H9 (cell line): ENCODE measurements at regions not wholly inside any gene's neighbourhood (a gene's known extent, or its start where the extent isn't known, plus 50 kb on each side); places are given as distances from the start of the nearest gene placed in this dataset.

Experiments
- DNase-seq: peaks from one replicate; pipeline ENCODE4 v3.0.0-alpha.2; 2017
- H2AFZ ChIP-seq: one replicate; pipeline ENCODE4 v1.6.1; 2013; ENCODE audit warnings: mild to moderate bottlenecking, low read length, control low read depth, moderate library complexity
- H2AK5ac ChIP-seq: 2 replicates; pipeline ENCODE4 v1.6.1; 2013; ENCODE audit warnings: low read length, control low read depth, mixed read lengths; ENCODE audit not compliant: insufficient read length
- H2BK120ac ChIP-seq: one replicate; pipeline ENCODE4 v1.6.1; 2013; ENCODE audit warnings: low read depth, mild to moderate bottlenecking, low read length, control low read depth, inconsistent platforms; ENCODE audit not compliant: poor library complexity, severe bottlenecking
- H2BK12ac ChIP-seq: 2 replicates; pipeline ENCODE4 v1.6.1; 2013; ENCODE audit warnings: low read length, control low read depth, mixed read lengths, low read depth; ENCODE audit not compliant: insufficient read length
- H2BK15ac ChIP-seq: 2 replicates; pipeline ENCODE4 v1.6.1; 2013; ENCODE audit warnings: low read depth, low read length, control low read depth
- H2BK20ac ChIP-seq: one replicate; pipeline ENCODE4 v1.6.1; 2013; ENCODE audit warnings: low read depth, mild to moderate bottlenecking, low read length, control low read depth, inconsistent platforms; ENCODE audit not compliant: poor library complexity, severe bottlenecking
- H2BK5ac ChIP-seq: 2 replicates; pipeline ENCODE4 v1.6.1; 2013; ENCODE audit warnings: low read length, control low read depth, mixed read lengths; ENCODE audit not compliant: insufficient read length
- H3K14ac ChIP-seq: 2 replicates; pipeline ENCODE4 v1.6.1; 2013; ENCODE audit warnings: low read length, control low read depth; ENCODE audit not compliant: insufficient read depth
- H3K18ac ChIP-seq: 2 replicates; pipeline ENCODE4 v1.6.1; 2013; ENCODE audit warnings: low read depth, mild to moderate bottlenecking, mixed read lengths, low read length, control low read depth; ENCODE audit not compliant: insufficient read length
- H3K23ac ChIP-seq: 2 replicates; pipeline ENCODE4 v1.6.1; 2013; ENCODE audit warnings: low read length, control low read depth, mixed read lengths, low read depth; ENCODE audit not compliant: insufficient read length
- H3K23me2 ChIP-seq: 2 replicates; pipeline ENCODE4 v1.6.1; 2013; ENCODE audit warnings: low read depth, mild to moderate bottlenecking, mixed read lengths, low read length, control low read depth; ENCODE audit not compliant: insufficient read length, poor library complexity, severe bottlenecking
- H3K27ac ChIP-seq: 2 replicates; pipeline ENCODE4 v1.5.1; 2013; ENCODE audit warnings: low read length, control low read depth, mixed read lengths, low read depth; ENCODE audit not compliant: insufficient read length
- H3K27me3 ChIP-seq: 2 replicates; pipeline ENCODE4 v1.6.1; 2013; ENCODE audit warnings: low read length, control low read depth, inconsistent platforms; ENCODE audit not compliant: insufficient read depth
- H3K4ac ChIP-seq: 2 replicates; pipeline ENCODE4 v1.6.1; 2013; ENCODE audit warnings: low read depth, mild to moderate bottlenecking, control low read depth, inconsistent platforms, low read length, moderate library complexity
- H3K4me1 ChIP-seq: 2 replicates; pipeline ENCODE4 v1.6.1; 2013; ENCODE audit warnings: low read length, control low read depth, inconsistent platforms; ENCODE audit not compliant: insufficient read depth
- H3K4me2 ChIP-seq: 2 replicates; pipeline ENCODE4 v1.6.1; 2013; ENCODE audit warnings: low read length, control low read depth, mixed read lengths; ENCODE audit not compliant: insufficient read length, insufficient read depth
- H3K56ac ChIP-seq: 2 replicates; pipeline ENCODE4 v1.6.1; 2013; ENCODE audit warnings: low read depth, mild to moderate bottlenecking, mixed read lengths, low read length, control low read depth; ENCODE audit not compliant: insufficient read length
- H3K79me1 ChIP-seq: 2 replicates; pipeline ENCODE4 v1.6.1; 2013; ENCODE audit warnings: low read depth, mild to moderate bottlenecking, moderate library complexity, low read length, control low read depth, inconsistent platforms; ENCODE audit not compliant: insufficient read depth, poor library complexity, severe bottlenecking
- H3K79me2 ChIP-seq: 2 replicates; pipeline ENCODE4 v1.6.1; 2013; ENCODE audit warnings: low read length, control low read depth, inconsistent platforms; ENCODE audit not compliant: insufficient read depth
- H3K9ac ChIP-seq: 2 replicates; pipeline ENCODE4 v1.6.1; 2013; ENCODE audit warnings: low read length, control low read depth, mixed read lengths; ENCODE audit not compliant: insufficient read length; ENCODE audit errors: extremely low read depth
- H3K9me3 ChIP-seq: one replicate; pipeline ENCODE4 v1.6.1; 2013; ENCODE audit warnings: low read depth, low read length, inconsistent platforms; ENCODE audit not compliant: control insufficient read depth
- H3T11ph ChIP-seq: one replicate; pipeline ENCODE4 v1.6.1; 2013; ENCODE audit warnings: mild to moderate bottlenecking, low read length, control low read depth, inconsistent platforms
- H4K20me1 ChIP-seq: one replicate; pipeline ENCODE4 v1.6.1; 2013; ENCODE audit not compliant: control insufficient read depth, insufficient read length, insufficient read depth
- H4K5ac ChIP-seq: 2 replicates; pipeline ENCODE4 v1.6.1; 2013; ENCODE audit warnings: low read depth, mild to moderate bottlenecking, mixed read lengths, low read length, control low read depth; ENCODE audit not compliant: insufficient read length
- H4K8ac ChIP-seq: replicated peaks from 2 replicates; pipeline ENCODE4 v1.6.1; 2013; ENCODE audit warnings: low read length, control low read depth, mixed read lengths, low read depth; ENCODE audit not compliant: insufficient read length
- H4K91ac ChIP-seq: 2 replicates; pipeline ENCODE4 v1.6.1; 2013; ENCODE audit warnings: low read depth, mild to moderate bottlenecking, moderate library complexity, mixed read lengths, low read length, control low read depth; ENCODE audit not compliant: insufficient read length
- H3K27ac Mint-ChIP-seq, 3 experiments: 2 replicates in 2 of 3; 3 replicates in 1 of 3; pipeline ENCODE4 v1.8.0; 2020 to 2021; ENCODE audit warnings: mixed read lengths in 3 of 3, mild to moderate bottlenecking in 1 of 3, moderate library complexity in 1 of 3
- H3K27me3 Mint-ChIP-seq: 2 replicates; pipeline ENCODE4 v1.8.0; 2021; ENCODE audit warnings: low read depth, mild to moderate bottlenecking, moderate library complexity, mixed read lengths
- H3K36me3 Mint-ChIP-seq, 3 experiments: 2 replicates in 2 of 3; 3 replicates in 1 of 3; pipeline ENCODE4 v1.8.0; 2020 to 2021; ENCODE audit warnings: low read depth in 3 of 3, mixed read lengths in 3 of 3; ENCODE audit not compliant: insufficient read depth in 1 of 3
- H3K4me1 Mint-ChIP-seq, 2 experiments: 2 replicates each; pipeline ENCODE4 v1.8.0; 2020; ENCODE audit warnings: mixed read lengths in 2 of 2
- H3K4me3 Mint-ChIP-seq, 2 experiments: 2 replicates in 1 of 2; 3 replicates in 1 of 2; pipeline ENCODE4 v1.8.0; 2020 to 2021; ENCODE audit warnings: mild to moderate bottlenecking in 2 of 2, mixed read lengths in 2 of 2, moderate library complexity in 1 of 2
- H3K9me3 Mint-ChIP-seq, 2 experiments: 2 replicates in 1 of 2; 3 replicates in 1 of 2; pipeline ENCODE4 v1.8.0; 2020; ENCODE audit warnings: mild to moderate bottlenecking in 2 of 2, mixed read lengths in 2 of 2, moderate library complexity in 1 of 2
- CTCF ChIP-seq: fragments of 200-600 bp; sonication (generic); conservative IDR thresholded peaks from 3 replicates; pipeline ENCODE4 v1.8.0; 2021; ENCODE audit warnings: antibody characterized with exemption, mild to moderate bottlenecking
- WGBS: extraction: QIAGEN DNeasy Blood & Tissue Kit; methylation state at CpG from one replicate; pipeline ENCODE4 v1.1.7; 2013; ENCODE audit warnings: missing lambda C conversion rate, low lambda C conversion rate, mixed read lengths; ENCODE audit not compliant: insufficient read length; ENCODE audit errors: extremely low coverage; 5-methylcytosine and 5-hydroxymethylcytosine counted together

GRCh38 chr9:107154766-107155165, 128.3 kb upstream of the RAD23B start:
- no peak overlapping the region for H3K27ac ChIP-seq
- H4K20me1 ChIP-seq, result no peaks in the 10 kb centered on the region
- TF ChIP-seq CTCF, result no peak
- H2AK5ac ChIP-seq, result no peak overlapping the region
- no peak overlapping the region for H2BK15ac ChIP-seq
- WGBS, result no CpG with 5 or more reads among the region's 3 CpGs
- Mint-ChIP-seq H3K4me1 (peaks cover 10% of the 10 kb centered on the region in 2 experiments), H3K36me3 (peaks cover 0 to 4% (median 0%) of the 10 kb centered on the region in 3 experiments; a peak in 2 of 7 replicates), H3K27ac (no peak overlapping the region), H3K9me3 (peaks cover 3% of the 10 kb centered on the region in 2 experiments; a peak in 2 of 5 replicates), H3K4me3 (no peak overlapping the region), H3K27me3 (peaks cover 3% of the 10 kb centered on the region; the same call in 1 of the 2 replicates)
- H3K79me1 ChIP-seq, result no peaks in the 10 kb centered on the region
- no peak overlapping the region for H3K18ac ChIP-seq
- H3K14ac ChIP-seq, result no peak overlapping the region
- no peak overlapping the region for H2AFZ ChIP-seq
- no peak overlapping the region for H2BK20ac ChIP-seq
- no peak overlapping the region for H4K91ac ChIP-seq
- H2BK5ac ChIP-seq, result no peak overlapping the region
- H3K79me2 ChIP-seq, result no peaks in the 10 kb centered on the region
- H4K8ac ChIP-seq, result no peak overlapping the region
- DNase-seq, result no peak
- no peaks in the 10 kb centered on the region for H3K23me2 ChIP-seq
- no peak overlapping the region for H2BK12ac ChIP-seq
- no peak overlapping the region for H4K5ac ChIP-seq
- H3K9me3 ChIP-seq, result no peaks in the 10 kb centered on the region
- H3T11ph ChIP-seq, result no peak overlapping the region
- no peak overlapping the region for H3K56ac ChIP-seq
- no peak overlapping the region for H3K23ac ChIP-seq
- no peak overlapping the region for H3K4me2 ChIP-seq
- no peak overlapping the region for H2BK120ac ChIP-seq
- H3K9ac ChIP-seq, result no peak overlapping the region
- H3K27me3 ChIP-seq, result no peaks in the 10 kb centered on the region
- no peaks in the 10 kb centered on the region for H3K4me1 ChIP-seq
- no peak overlapping the region for H3K4ac ChIP-seq
